ENCODE measurements at regions not wholly inside any gene's neighbourhood (a gene's known extent, or its start where the extent isn't known, plus 50 kb on each side); places are given as distances from the start of the nearest gene placed in this dataset.

GRCh38 chr10:120715171-120715570 lies 136.0 kb upstream of the WDR11 start:
- Histone ChIP-seq H3K4me1 (replicated peaks in 1 of 2; ENCODE audit: control insufficient read depth in 2 of 2, insufficient read depth in 2 of 2, low read length in 2 of 2) (no peaks in the 10 kb centered on the region), H3K9me1 (ENCODE audit: control insufficient read depth, insufficient read depth, low read length) (no peaks in the 10 kb centered on the region), H3K79me2 (ENCODE audit: control insufficient read depth, insufficient read depth, low read length) (no peaks in the 10 kb centered on the region), H3K27ac (ENCODE audit: extremely low read depth, low read depth, low read length) (no peak overlapping the region), H3K4me2 (ENCODE audit: insufficient read depth, low read length) (no peak overlapping the region), H4K20me1 (replicated peaks; ENCODE audit: control insufficient read depth, insufficient read depth, low read length) (no peaks in the 10 kb centered on the region), H2AFZ (ENCODE audit: low read depth, low read length) (no peak overlapping the region), H3K4me3 (no peak overlapping the region), H3K9ac (ENCODE audit: insufficient read depth in 1 of 2, low read depth in 2 of 2, low read length in 2 of 2) (no peak overlapping the region), H3K9me3 (replicated peaks; ENCODE audit: control insufficient read depth, insufficient read depth, low read depth, low read length) (no peaks in the 10 kb centered on the region), H3K36me3 (ENCODE audit: control insufficient read depth, insufficient read depth, low read length) (no peaks in the 10 kb centered on the region), H3K27me3 (ENCODE audit: control insufficient read depth in 2 of 2, insufficient read depth in 2 of 2, low read length in 2 of 2) (no peaks in the 10 kb centered on the region)
- ATAC-seq = no peak
- TF ChIP-seq ZNF277 (CRISPR knock-in tag; IDR thresholded peaks at IDR 0.05; ENCODE audit: borderline replicate concordance) = no peak
- no peak for TF ChIP-seq NELFE (IDR thresholded peaks at IDR 0.05; ENCODE audit: insufficient read depth, insufficient read length)
- no peak for TF ChIP-seq EP400 (IDR thresholded peaks at IDR 0.05)
- TF ChIP-seq CHD4 (IDR thresholded peaks at IDR 0.05; ENCODE audit: insufficient read depth, insufficient replicate concordance, low read depth, low read length, poor library complexity, severe bottlenecking) = no peak
- no peak for TF ChIP-seq MLLT1 (IDR thresholded peaks at IDR 0.05)
- TF ChIP-seq PHB (CRISPR knock-in tag; IDR thresholded peaks at IDR 0.05) = no peak
- TF ChIP-seq STAT5B (CRISPR knock-in tag; IDR thresholded peaks at IDR 0.05) = no peak
- BruUV-seq (replicated peaks) = no TSS peak
- ChIA-PET POLR2A (no interaction called here), CTCF (ENCODE audit: low intra/inter-chr PET ratio) (no interaction called here)
- intact Hi-C loops (cut with micrococcal nuclease) = no loop called here
- no peak for FAIRE-seq
- WGBS (ENCODE audit: insufficient coverage, low coverage, missing lambda C conversion rate) = 0% methylated on average over 3 of the region's 3 CpGs
- DNase-seq (ENCODE audit: extremely low read depth in 1 of 4, low spot score in 3 of 4) = no peak
- in situ Hi-C loops (cut with MboI) = no loop called here
